ENCODE measurements at regions not wholly inside any gene's neighbourhood (a gene's known extent, or its start where the extent isn't known, plus 50 kb on each side); places are given as distances from the start of the nearest gene placed in this dataset.

GRCh38 chr5:38795986-38796741 lies 49.6 kb upstream of the OSMR start:
- intact Hi-C loops (cut with DNase I): no loop called here
- DNase-seq (peak; percentile 67), ATAC-seq (ENCODE audit: poor library complexity) (peak; percentile 80)

Data from Right ventricle myocardium superior (tissue), 1 donor.